Midbrain (tissue), 1 donor: ENCODE measurements at regions not wholly inside any gene's neighbourhood (a gene's known extent, or its start where the extent isn't known, plus 50 kb on each side); places are given as distances from the start of the nearest gene placed in this dataset.

ENCODE experiments used
- DNase-seq: peaks from one replicate; lab custom pipeline; 2025; lab: John Stamatoyannopoulos, UW

DNA sequence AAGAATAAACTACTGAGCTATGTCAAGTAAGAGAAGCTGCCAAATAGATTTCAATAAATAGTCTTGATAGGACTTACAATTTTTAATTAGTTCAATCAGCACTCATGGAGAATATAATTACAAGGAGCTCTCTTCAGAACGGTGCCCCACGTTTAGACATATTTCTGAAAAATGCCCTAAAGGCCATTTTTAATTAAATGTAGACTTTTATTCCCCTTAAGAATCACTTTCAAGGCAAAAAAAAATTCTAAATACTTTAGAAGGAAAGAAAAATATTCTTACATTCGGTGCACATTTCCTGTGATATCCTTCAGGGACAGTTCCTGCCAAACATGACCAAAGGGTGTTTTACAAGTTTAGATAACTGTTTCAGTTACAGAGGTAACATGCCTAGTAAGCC lies 202.5 kb upstream of the CDH7 start:
- DNase-seq: no peak

DNA sequence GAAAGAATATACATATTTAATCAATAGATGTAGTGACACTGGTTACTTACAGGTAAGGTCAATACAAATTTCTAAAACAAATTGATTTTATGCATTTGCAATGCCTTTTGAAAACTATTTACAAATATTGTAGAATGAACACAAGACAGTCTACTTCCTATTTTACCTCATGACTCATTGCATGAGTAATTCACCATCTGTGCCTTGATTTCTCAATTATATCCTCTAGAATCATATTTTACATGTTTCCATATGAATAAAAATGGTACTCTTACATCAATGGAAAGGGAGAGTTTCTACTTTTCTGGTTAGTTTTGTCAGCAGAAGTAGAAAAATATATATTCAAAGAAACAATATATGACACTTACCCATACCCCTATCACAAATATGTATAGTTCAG lies 203.8 kb upstream of the CDH7 start:
- DNase-seq: no peak

DNA sequence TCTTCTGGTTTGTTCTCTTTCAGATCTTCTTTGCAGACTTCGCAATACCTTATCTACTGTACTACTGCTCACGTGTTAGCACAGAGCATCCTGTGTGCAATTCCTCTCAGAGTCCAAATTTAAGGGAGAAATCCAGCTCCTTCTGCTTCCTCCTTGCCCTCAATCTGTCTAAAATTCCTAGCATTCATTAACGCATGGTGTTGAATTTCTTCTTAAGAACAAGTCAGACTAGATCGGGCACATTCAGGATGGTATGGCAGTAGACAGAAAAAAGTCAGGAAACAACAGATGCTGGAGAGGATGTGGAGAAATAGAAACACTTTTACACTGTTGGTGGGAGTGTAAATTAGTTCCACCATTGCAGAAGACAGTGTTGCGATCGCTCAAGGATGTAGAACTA lies 206.1 kb upstream of the CDH7 start:
- DNase-seq: no peak

DNA sequence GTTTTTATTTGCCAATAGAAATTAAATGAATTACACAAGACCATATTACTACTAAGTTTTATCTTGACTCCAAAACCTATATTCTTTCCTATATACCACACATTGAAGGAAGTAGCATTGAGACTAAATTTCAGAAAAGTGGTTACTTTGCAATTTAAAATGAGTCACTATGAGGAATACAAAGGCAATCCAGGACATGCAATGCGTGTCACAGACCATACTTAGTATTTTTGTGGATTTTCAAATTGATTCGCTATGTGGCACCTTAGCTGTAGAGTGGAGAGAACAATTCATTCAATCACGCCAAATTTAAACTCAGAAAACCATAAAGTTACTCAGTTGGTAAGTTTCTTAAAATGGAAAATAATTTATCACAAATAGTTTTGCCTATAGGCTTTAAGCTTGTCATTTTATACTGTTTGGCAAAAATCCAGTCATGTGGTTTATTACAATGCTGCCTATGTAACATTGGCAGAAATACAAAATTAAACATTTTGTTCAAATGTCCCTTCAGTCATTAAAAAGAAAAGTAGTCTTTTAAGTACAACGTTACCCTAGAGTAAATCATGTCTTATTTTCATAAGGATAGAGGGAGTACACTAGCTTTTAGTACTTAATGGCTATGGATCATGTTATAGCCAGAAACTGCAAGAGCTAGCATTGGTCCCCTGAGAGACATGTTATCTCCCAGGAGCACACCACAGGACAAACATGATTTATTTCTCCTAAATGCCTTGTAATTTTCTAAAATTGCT lies 222.8 kb upstream of the CDH7 start:
- DNase-seq: no peak

DNA sequence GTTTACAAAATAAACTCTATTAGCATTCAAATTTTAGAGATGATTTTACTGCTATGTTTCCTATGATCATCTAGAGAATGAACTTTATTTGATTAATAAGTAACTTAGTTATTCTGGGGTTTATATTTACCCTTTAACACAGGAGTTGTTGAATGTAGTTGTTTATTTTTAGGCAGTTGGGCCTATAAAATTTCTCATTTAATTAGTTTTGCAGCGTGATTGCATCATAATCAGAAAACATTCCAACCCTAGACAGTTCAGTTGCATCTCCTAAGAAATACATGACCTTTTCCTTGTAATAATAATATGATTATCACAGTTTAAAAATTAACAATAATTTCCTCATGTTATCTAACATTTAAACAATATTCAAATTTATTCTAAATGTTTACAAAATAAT lies 224.7 kb upstream of the CDH7 start:
- DNase-seq: no peak

DNA sequence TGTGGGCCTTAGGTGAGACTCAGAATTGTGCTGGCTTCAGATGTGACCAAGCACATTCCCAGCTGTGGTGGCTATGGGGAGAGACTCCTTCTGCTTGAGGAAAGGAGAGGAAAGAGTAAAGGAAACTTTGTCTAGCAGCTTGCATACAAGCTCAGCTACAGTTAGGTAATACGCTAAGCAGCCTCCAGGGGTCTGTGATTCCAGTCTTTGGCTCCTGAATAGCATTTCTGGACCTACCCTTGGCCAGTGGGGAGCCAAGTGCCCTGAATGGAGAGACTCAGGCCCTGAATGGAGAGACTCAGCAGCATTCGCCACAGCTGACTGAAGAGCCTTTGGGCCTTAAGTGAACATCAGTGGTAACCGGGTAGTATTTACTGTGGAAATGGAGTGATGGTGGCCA lies 227.4 kb upstream of the CDH7 start:
- no peak for DNase-seq

DNA sequence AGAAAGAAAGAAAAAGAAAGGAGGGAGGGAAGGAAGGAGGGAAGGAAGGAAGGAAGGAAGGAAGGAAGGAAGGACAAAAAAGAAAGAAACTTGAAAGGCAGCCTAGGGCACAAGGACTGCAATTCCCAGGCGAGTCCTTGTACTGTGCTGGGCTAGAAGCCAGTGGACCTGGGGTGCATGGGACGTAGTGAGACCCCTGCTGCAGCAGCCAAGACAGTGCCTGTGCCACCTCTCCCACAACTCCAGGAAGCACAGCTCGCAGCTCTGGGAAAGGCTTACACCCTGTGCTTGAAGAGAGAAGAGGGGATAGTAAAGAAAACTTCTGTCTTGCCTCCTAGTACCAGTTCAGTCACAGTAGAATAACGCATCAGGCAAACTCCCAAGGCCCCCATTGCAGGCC lies 227.9 kb upstream of the CDH7 start:
- no peak for DNase-seq

DNA sequence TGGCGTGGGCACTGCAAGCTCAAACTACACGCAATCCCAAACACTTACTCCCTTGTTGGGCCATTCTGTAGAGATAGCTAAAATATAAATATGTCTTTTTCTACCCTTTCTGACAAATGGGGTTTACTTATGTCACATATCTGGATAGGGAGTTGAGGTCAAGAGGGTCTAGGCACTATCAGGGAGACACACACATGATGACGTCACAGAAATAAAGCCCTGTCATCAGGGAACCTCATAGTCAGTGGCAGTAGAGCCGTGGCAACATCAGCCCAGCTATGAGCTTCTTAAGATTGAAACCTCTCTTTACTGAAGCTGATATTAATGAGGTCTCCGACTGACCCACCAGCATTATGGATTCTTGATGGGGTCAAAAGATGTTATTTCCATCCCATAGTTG lies 234.6 kb upstream of the CDH7 start:
- no peak for DNase-seq

DNA sequence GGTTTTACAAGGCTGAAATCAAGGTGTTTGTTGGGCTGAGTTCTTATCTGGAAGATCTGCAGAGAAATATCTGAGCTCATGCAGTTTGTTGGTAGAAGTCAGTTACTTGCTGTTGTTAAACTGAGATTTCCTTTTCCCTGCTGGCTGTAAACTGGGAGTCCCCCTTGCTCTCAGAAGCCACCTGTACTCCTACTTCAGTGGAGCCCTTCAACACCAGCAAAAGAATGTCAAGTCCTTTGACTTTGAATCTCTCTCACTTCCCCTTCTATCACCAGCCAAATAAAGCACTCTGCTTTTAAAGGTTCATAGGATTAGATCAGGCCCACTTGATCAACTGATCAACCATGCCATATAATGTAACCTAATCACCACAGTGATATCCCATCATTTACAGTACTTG lies 252.2 kb upstream of the CDH7 start:
- DNase-seq: no peak

DNA sequence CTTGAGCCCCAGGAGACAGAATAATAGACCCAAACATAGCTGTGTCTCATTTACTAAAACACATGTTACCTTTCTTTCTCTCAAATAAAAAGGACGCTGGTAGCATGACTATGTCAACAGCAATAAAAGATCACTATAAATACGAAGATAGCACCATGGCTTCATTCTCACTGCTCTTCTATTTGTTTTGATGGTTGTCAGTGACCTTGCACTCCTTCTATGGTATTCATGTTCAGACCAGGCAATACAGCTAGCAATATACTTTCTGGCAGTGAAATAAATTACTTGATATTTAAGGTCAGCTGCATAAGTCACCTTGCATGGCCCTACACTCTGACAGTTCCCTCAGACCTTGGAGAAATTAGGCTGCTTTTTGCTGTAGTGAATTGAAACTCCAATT lies 263.2 kb upstream of the CDH7 start:
- no peak for DNase-seq

DNA sequence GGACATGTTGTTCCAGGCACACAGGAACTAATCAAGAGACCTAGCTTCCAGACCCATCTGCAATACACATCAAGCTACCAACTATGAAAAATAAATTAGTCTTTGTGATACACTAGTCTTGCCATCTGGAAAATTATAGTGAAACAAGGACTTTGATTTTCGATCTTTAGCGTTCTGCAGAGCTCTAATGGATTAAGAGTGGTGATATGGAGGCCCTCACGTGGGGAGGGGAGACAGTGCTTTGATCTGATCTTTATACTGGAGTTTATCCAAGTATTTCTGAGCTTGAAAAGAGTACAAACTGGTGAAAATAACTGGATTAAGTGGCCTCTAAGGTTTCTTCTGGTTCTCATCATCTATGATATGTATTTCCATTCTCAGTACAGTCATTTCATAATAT lies 273.4 kb upstream of the CDH7 start:
- no peak for DNase-seq

DNA sequence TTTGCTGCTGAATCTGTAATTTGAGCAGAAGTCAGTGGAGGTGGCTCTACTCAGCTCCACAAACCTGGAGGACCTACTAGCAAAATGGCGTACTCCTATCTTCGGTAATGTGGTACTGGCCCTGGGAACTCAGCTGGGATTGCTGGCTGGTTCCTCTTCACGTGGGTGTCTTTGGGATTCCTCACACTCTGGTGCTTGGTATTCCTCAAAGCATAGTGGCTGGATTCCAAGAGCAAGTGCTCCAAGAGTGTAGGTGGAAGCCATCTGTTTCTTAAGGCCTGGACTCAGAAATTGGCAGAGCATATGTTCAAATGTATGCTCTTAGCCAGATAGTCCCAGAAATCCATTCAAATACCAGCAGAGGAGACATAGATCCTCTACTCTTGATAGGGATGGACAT lies 281.9 kb upstream of the CDH7 start:
- DNase-seq: no peak

DNA sequence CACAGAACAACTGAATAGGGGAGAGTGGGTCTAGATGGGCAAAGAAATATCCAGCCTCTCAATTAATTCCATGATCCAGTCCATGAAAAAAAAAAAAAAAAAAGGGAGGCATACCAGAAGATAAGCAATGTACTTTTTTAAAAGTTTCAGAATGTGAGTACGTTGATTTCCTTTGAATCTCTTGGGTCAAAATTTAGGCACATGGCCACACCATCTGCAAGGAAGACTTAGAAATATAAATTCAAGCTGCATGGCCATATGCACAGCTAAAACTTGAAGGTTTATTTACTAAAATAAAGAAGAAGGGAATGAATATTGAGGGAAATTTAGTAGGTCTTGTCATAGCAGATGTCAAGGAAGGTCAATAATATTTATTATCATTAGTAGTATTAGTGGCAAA lies 286.5 kb upstream of the CDH7 start:
- DNase-seq: no peak

DNA sequence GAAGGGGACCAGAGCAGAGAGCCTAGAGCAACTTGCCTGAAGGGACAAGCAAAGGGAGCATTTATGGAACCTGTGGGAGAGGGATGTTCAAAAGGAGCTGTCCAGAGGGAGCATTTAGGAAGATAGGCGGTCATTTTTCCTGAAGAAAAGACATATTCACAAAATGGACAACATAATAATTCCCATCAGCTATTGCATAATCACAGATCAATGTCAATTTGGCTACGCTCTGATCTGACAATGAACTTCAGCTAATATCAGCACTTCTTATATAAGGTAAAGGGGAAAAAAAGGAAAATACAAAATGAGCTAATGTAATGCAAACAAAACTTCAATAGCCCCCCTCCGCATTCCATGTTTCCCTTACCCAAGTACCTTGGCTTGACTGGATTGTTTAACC lies 291.1 kb upstream of the CDH7 start:
- DNase-seq: no peak

DNA sequence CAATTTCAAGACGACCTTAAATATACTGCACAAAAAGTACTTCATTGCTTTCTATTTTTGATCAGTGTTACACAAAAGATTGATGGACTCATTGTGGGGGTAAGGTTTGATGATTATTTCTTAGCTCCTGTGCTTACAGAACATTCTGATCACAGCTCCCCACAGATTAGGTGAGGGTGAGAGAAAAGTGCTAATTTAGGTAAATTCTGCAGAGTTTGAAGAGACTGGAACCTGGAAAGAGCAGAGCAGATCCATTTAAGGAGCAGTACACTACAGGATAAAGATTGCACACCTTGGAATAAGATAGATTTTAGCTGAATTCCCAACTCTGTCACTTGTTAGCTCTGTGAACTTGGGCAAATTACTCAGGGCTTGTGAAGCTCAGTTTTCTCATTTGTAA lies 291.9 kb upstream of the CDH7 start:
- no peak for DNase-seq

DNA sequence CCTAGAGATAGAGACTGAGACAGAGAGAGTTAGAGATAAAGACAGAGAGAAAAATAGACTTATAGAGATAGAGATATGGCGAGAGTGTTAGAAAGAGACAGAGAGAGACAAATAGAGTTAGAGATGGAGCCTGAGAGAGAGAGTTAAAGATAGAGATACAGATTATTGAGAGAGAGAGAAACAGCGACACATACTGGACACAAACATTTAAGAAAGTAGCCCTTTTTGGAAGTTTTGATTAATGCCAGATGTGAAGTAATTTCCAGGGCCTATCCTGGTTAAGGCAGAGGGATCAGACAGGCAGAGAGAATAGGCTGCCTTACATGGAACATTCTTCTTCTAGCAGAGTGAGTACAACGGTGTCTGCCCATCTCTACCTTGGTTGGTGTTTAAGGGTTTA lies 311.6 kb upstream of the CDH7 start:
- no peak for DNase-seq

DNA sequence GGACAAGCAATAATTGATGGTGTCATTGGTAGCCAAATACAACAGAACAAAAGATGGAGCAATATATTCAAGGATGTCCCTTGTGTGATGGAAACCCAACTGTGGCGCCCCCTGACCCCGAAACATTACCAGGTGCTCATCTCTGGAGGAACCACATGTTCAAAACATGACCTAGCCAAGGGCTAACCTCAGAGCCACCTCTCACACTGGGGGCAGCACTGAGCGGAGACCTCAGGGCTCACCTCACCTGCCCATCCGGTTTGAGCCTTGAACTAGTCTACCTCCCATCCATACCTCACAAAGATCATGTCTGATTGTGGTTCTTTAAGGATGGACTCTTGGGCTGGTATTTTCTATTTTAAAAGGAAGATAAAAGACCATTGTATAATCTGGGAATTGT lies 314.4 kb upstream of the CDH7 start:
- DNase-seq: no peak

DNA sequence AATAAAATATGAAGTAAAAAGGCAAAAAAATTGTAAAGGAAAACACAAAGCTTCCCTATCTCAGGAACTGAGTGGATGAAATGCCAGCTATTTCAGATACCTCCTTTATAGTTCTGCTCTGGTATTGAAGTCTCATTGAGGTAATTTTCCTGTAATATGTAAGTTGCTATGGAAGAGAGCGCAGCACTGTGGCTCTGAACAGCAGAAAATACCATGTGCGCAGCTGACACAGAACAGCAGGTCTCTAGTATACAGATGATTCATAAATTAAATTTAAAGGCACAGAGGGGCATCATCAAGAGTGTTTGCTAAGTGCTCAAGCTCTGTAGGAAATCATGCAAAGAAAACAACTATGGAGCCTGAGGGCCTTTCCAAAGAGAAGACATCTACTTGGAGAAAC lies 315.3 kb upstream of the CDH7 start:
- DNase-seq: no peak

DNA sequence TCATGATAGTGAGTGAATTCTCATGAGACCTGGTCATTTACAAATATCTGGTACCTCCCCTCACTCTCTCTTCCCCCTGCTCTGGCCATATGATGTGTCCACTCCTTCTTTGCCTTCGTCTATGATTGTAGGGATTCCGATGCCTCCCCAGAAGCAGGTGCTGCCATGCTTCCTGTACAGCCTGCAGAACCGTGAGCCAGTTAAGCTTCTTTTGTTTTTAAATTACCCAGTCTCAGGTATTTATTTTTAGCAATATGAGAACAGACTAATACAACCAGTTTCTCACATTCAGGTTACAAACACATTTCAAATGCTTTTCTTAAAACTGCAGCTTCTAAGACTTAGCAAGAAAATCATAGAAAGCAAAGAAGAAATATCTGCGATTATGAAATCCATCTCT lies 321.2 kb upstream of the CDH7 start:
- no peak for DNase-seq

DNA sequence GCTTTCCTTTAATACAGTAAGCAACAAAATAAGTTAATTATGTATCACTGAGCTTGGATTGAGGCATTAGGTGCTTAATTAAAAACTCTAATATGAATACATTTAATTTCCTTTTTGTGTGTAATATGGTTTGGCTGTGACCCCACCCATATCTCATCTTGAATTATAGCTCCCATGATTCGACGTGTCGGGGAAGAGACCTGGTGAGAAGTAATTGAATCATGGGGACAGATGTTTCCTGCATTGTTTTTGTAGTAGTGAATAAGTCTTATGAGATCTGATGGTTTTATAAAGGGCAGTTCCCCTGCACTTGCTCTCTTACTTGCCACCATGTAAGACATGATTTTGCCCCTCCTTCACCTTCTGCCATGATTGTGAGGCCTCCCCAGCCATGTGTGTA lies 325.4 kb upstream of the CDH7 start:
- no peak for DNase-seq

DNA sequence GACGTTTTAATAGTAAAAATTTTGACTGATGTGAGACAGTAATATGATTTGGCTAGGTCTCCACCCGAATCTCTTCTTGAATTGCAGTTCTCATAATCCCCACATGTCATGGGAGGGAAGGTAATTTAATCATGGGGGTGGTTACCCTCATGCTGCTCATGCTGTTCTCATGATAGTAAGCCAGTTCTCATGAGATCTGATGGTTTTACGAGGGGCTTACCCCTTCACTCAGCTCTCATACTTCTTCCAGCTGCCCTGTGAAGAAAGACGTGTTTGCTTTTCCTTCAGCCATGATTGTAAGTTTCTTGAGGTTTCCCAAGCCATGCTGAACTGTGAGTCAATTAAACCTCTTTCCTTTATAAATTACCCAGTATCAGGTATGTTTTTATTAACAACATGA lies 327.0 kb upstream of the CDH7 start:
- DNase-seq: no peak

DNA sequence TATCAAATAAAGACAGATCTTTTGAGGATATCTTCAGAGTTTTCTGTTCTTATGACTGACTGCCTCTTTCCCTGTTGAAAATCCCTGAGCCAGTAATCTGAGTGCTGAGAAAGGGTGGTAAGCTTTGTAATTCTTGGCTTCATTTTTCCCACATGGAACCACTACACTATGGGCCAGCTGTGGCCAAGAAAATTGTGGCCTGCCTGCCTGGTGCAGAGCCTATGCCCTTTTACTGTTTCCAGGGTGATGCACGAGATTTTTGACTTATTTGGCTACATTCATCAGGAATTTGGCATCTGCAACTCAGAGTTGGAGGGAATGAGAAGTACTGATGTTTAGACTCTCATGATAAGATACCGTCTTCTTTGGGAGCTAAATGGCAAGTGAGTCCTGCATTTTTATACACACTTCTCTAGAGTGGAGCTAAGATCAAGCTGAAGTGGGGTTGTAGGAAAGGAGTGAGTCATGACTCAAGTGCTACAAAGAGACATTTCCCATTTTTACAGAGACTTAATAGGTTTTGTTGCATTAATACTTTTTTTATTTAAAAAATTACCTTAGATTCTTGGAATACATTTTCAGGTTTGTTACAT lies 328.2 kb upstream of the CDH7 start:
- DNase-seq: no peak

DNA sequence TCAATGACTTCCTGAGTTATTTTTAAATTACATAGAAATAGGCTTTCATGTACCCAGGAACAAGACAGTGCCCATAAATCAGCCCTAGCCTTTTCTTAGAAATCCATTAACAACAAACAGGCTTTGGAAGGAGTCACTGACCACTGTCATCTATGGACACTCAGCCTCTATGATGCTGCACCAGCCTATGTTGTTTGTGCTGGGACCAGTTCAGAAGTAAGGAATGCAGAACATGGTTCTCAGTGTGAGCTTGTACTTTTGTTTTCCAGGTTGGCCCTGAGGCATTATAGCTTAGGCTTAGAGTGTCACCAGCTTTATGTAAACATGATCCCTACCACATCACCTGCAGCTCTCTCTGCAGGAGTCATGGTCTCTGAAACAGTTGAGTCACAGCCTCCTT lies 335.7 kb upstream of the CDH7 start:
- no peak for DNase-seq

DNA sequence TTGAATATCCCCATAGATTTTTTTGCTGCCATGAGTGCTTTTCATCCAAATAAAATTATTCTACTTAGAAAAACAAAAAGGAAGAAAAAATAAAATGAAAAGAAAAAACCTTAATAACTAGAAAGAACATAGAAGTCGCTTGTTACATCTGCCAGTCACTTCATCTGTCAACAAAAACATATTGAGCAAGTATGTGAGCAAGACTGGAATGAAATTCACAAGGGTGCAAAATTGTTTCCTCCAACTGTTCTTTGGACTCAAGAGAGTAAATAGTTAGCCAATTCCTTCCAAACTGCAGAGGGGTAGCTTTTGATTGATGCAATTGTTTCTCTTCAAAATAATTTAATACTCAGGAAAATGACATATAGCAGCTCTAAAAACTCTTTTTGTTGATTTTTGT lies 336.3 kb upstream of the CDH7 start:
- no peak for DNase-seq
